ENCODE measurements at regions not wholly inside any gene's neighbourhood (a gene's known extent, or its start where the extent isn't known, plus 50 kb on each side); places are given as distances from the start of the nearest gene placed in this dataset.
"Not testable (repeated sequence)": the region's sequence is repeated elsewhere in the genome, so short reads cannot be mapped to it uniquely, and the experiment has no call there.

DNA sequence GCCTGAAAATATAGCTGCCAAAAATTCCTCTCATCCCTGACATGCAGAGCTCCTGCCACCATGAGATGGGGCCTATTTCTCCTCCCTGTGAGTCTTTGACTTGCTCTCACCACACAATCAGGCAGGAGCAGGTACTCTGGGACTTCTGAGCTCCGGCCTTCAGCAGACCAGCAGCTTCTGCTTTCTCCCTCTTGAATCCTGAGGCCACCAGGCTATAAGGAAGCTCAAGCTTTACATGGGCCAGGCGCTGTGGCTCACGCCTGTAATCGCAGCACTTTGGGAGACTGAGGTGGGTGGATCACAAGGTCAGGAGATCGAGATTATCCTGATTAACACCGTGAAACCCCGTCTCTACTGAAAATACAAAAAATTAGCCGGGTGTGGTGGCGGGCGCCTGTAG is 238.7 kb upstream of the RREB1 start:
- DNase-seq (ENCODE audit: low read depth): no peak

DNA sequence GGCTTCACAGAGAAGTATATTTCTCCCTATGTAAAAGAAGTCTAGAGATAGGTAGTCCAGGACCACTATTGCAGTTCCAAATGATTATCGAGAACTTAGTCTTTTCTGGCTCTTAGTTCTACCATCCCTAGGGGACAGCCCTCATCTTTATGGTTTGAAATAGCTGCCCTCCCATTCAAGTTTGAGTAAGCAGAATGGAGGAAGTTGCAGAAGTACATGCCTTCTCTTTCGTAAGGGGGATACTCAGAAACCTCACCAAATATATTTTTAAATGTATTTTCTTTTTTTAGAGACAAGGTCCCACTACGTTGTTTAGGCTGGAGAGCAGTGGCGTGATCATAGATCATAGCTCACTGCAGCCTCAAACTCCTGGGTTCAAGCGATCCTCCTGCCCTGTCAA is 236.8 kb upstream of the RREB1 start:
- no peak for DNase-seq (ENCODE audit: low read depth)

- DNase-seq (ENCODE audit: low read depth): no peak
Observed at GRCh38 chr6:6872459-6873344, 235.1 kb upstream of the RREB1 start.

DNA sequence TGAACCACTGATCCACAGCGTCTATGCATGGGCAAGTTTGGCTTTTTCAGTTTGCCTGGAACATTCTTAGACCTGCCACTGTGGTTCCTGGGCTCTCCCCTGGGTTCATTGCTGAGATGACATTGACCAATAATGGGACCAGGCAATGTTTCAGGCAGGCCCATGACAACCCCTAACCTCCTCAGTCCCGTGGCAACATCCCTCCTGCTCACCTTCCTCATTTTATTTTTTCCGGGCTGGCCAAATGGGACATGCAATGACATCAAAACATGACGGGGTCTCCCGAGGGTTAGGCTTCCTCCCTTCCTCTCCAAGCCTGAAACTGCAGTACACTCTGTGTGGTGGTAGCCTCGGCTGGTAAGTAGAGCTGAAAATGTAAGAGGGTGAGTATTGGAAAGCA is 234.0 kb upstream of the RREB1 start:
- DNase-seq (ENCODE audit: low read depth): no peak

GRCh38 chr6:6875818-6876470 is 231.8 kb upstream of the RREB1 start:
- DNase-seq (ENCODE audit: low read depth): peak; percentile 79

- DNase-seq (ENCODE audit: low read depth): not testable (repeated sequence)
Observed at GRCh38 chr6:6877792-6878191, 230.0 kb upstream of the RREB1 start.

- no peak for DNase-seq (ENCODE audit: low read depth)
Observed at GRCh38 chr6:6878887-6879585, 228.7 kb upstream of the RREB1 start.

DNA sequence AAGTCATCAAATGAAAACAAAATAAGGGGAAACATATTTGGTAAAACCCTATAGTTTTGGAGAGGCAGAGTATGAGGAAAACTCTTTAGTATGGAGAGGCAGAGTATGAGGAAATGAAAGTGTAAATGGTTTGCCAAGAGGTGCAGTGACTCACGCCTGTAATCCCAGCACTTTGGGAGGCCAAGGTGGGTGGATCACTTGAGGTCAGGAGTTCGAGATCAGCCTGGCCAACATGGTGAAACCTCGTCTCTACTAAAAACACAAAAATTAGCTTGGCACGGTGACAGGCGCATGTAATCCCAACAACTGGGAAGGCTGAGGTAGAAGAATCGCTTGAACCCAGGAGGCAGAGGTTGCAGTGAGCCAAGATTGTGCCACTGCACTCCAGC is 228.2 kb upstream of the RREB1 start:
- not testable (repeated sequence) for DNase-seq (ENCODE audit: low read depth)

DNA sequence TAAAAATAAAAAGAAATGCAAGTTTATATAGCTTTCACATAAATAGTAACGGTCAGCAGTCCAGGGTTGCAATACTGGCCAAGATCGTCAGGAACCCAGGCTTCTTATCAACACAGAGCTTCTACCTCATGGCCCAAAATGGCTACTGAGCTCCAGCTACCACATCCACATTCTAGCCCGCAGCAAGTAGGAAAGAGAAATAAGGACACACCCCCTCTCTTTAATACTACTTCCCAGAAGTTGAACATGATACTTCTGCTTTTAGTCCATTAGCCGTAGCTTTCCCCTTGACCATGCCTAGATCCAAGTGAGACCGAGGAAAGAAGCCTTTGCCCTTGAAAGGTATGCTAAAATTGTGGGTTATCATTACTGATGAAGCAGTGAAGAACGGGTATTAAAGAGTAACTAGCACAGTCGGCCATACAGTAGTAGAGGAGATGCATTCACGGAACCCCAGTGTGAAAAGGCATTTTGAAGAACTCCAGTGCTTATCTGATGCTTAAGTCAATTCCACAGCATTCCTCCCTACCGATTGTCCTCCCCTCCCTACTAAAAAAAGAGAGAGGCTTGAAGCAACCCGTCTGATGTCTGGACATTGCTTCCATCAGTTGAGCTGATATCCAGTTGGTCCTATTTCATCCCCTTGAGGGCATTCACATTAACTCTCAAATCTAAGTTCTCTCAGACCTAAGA is 226.9 kb upstream of the RREB1 start:
- DNase-seq (ENCODE audit: low read depth): no peak

DNA sequence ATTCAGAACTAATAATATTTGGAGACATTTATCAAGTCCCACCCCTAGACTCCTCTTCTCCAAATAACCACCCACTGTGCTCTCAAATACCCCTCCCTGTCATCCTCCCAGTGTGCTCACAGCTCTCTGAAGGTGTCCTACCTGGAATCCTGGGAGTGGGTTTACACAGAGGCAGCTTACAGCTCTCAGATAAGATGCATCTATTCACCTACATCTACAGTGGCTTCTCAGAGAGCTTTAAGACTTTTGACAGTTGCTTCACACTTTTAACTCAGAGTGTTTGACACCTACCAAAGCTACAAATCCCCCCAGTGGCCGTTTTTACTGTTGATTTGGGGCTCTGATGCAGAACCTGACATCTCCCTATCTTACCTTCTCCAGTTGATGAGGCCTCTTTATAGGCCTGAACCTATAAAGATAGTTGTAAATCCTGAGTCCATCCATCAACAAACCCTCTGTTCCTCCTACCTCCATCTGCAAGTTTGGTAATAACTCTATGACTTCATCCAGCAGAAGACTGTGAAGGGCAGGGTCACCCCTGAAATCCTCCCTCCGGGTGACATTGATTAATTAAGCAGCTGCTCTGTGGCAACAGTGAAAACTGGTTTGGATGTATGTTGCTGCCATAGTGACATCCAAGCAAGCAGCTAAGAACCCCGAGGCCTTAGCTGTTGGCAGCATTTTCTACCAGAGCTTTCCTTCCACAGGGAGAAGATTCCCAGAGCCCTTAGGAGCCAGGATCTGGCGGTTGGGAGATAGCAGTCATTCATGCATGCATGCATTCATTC is 226.1 kb upstream of the RREB1 start:
- no peak for DNase-seq (ENCODE audit: low read depth)

- no peak for DNase-seq (ENCODE audit: low read depth)
Observed at GRCh38 chr6:6882592-6882991, 225.2 kb upstream of the RREB1 start.

DNA sequence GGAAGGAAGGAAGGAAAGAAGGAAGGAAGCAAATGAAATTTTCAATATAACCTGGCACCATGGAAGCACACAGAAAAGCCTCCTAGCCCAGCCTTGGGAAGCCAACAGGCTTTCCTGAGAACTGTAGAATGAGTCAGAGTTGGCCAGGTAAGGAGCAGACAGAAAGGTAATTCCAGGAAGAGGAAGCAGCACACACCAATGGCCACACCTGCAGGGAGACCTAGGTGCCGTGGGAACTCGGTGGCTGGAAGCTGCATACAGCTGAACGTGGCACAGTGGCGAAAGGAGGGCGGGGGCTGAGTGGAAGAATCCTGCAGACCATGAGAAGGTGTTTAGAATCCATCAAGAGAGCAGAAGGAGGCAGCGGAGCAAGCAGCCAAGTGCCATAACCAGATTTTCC is 224.8 kb upstream of the RREB1 start:
- DNase-seq (ENCODE audit: low read depth): no peak

GRCh38 chr6:6884193-6884627 is 223.6 kb upstream of the RREB1 start:
- DNase-seq (ENCODE audit: low read depth): no peak

DNA sequence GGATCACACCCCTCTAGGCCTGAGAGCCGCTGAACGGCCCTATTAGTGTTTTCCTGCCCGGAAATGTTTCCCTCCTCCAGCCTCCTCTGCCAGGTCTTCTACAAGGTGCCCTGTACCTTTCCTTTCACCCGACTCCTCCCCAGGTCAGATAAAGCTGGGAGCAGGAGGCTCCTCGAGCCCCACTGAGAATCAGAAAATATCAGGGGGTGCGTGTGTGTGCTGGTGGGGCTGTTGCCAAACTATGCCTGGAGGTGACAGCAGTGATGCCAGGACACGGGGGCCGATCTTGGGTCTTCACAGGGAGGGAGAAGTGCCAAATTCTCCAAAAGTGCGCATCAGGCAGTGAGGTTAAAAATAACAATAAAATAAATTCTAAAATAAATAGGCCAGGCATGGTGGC is 222.8 kb upstream of the RREB1 start:
- no peak for DNase-seq (ENCODE audit: low read depth)

- DNase-seq (ENCODE audit: low read depth): no peak
Observed at GRCh38 chr6:6885521-6886170, 222.1 kb upstream of the RREB1 start.

DNA sequence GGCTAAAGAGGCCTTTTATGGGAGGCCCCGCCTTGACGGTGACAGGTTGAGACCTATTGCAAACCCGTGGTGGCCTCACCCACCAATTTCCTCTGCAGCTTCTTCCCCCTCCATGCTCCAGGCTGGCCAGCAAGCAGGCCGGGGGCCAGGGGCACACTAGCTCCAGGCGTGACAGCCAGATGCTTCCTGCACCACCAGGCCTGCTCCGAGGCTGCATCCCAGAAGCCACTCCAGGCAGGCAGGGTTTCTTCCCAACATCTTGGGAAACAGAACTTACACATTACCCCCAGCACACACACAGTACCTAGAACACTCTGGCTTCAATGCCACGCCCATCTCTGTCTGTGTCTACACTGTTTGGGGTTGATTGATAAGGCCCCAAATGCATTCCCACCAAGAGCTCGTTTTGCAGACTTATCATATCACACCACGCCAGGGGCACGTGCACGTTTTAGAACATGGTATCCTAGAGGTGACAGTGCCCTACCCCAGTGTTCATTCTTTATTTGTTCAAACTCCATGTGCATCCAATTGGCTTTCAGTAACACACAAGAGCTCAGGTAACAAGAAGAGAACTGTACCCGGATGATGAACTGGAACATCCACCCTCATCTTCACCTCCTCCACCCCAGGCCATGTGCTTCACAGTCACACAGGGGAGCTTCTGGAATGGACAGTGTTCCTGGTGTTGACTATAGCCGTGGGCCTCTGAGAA is 221.4 kb upstream of the RREB1 start:
- DNase-seq (ENCODE audit: low read depth): no peak

DNA sequence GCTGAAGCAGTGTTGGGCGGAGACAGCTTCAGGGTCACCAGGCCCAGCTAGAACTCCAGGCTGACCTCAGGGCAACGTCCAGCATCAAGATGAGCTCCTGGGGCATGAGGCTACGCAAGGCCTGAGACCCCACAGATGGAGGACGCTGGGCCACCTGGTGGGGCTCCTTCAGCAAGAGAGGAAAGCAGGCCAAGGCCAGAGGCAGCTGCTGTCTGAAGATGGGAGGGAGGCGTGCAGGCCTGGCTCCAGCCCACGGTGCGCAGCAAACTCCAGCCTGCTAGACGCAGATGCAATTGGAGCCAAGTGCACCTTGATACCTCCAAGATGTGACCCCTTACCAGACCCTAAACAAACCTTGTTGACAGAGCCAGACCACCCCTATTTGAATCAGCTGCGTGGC is 220.9 kb upstream of the RREB1 start:
- no peak for DNase-seq (ENCODE audit: low read depth)

- no peak for DNase-seq (ENCODE audit: low read depth)
Observed at GRCh38 chr6:6889601-6890000, 218.2 kb upstream of the RREB1 start.

DNA sequence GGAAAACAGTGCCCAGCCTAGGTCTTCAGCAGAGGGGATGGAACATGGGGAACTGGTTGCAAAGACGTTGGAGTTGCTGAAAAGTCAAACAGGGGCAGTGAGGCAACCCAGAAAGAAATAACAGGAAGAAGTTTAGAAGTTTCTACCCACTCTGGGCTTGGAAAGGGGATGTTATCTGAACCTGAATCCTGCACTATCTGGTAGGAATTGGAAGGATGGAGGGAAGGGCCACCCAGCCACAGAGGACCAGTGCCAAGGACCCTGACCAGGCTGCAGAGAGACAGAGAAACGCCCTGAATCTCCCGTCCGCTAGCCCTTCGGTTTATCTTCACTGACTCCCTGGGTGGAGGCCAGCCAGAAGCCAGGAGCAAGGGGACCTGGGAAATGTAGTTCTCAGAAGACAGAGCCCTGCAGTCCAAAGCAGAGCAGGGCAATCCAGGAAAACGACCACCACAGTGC is 217.3 kb upstream of the RREB1 start:
- no peak for DNase-seq (ENCODE audit: low read depth)

DNA sequence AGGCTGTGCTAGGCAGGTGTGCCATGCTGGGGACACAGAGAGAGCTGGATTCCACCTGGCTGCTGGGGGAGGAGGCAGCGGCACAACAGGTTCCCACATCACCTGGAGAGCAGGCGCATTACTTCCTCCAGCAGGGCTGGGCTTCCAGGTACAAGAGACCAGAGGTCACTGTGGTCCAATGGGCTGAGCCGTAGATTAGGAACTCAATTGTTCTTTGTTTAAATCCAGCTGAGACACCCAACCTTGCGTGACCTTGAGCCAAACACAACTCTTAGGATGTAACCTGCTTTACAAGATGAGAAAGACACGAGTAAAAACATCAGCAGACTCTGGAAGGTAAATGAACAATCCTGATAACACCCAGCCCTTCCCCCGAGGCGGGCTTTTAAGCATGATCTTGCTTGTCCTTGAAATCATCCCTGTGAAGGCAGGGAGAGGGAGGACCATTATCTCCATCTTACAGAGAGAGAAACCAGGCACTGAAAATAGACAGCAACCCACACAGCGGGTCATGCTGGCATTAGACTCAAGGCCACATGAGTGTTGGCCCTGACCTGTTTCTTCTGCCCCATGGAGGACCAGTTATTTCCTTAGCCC is 216.5 kb upstream of the RREB1 start:
- DNase-seq (ENCODE audit: low read depth): no peak

Measured in GM04503 (cell line).